ENCODE measurements at regions not wholly inside any gene's neighbourhood (a gene's known extent, or its start where the extent isn't known, plus 50 kb on each side); places are given as distances from the start of the nearest gene placed in this dataset.

GRCh38 chr3:177944228-177944661 is 592.0 kb upstream of the KCNMB2 start:
- TF ChIP-seq, protein P1, sequence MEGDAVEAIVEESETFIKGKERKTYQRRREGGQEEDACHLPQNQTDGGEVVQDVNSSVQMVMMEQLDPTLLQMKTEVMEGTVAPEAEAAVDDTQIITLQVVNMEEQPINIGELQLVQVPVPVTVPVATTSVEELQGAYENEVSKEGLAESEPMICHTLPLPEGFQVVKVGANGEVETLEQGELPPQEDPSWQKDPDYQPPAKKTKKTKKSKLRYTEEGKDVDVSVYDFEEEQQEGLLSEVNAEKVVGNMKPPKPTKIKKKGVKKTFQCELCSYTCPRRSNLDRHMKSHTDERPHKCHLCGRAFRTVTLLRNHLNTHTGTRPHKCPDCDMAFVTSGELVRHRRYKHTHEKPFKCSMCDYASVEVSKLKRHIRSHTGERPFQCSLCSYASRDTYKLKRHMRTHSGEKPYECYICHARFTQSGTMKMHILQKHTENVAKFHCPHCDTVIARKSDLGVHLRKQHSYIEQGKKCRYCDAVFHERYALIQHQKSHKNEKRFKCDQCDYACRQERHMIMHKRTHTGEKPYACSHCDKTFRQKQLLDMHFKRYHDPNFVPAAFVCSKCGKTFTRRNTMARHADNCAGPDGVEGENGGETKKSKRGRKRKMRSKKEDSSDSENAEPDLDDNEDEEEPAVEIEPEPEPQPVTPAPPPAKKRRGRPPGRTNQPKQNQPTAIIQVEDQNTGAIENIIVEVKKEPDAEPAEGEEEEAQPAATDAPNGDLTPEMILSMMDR (IDR thresholded peaks at IDR 0.05), result no peak
- no peak for TF ChIP-seq POLR2A (IDR thresholded peaks at IDR 0.05; ENCODE audit: low read depth)
- TF ChIP-seq POLR2AphosphoS5 (IDR thresholded peaks at IDR 0.05), result no peak
